ENCODE measurements at regions not wholly inside any gene's neighbourhood (a gene's known extent, or its start where the extent isn't known, plus 50 kb on each side); places are given as distances from the start of the nearest gene placed in this dataset.

- no peak for TF ChIP-seq TCF12 (IDR thresholded peaks at IDR 0.05; ENCODE audit: low read depth)
- no peak for TF ChIP-seq EP300 (IDR thresholded peaks at IDR 0.05; ENCODE audit: borderline replicate concordance)
- TF ChIP-seq CREB1 (IDR thresholded peaks at IDR 0.05; ENCODE audit: low read depth), result no peak
- no peak for TF ChIP-seq ZBTB7A (IDR thresholded peaks at IDR 0.05; ENCODE audit: low read depth)
- TF ChIP-seq TAF1 (IDR thresholded peaks at IDR 0.05; ENCODE audit: low read depth), result no peak
- no peak for TF ChIP-seq NFIC (IDR thresholded peaks at IDR 0.05)
- no peak for TF ChIP-seq MAX (IDR thresholded peaks at IDR 0.05)
- TF ChIP-seq USF1 (IDR thresholded peaks at IDR 0.05), result no peak
- no peak for TF ChIP-seq YY1 (IDR thresholded peaks at IDR 0.05; ENCODE audit: low read depth)
- TF ChIP-seq TEAD4 (IDR thresholded peaks at IDR 0.05), result no peak
- no peak for TF ChIP-seq CEBPB (IDR thresholded peaks at IDR 0.05)
- TF ChIP-seq REST (IDR thresholded peaks at IDR 0.05; ENCODE audit: low read depth), result no peak
- no peak for TF ChIP-seq RAD21 (IDR thresholded peaks at IDR 0.05; ENCODE audit: low read depth)
- TF ChIP-seq FOXM1 (IDR thresholded peaks at IDR 0.05; ENCODE audit: borderline replicate concordance, low read depth), result no peak
- no peak for TF ChIP-seq EGR1 (IDR thresholded peaks at IDR 0.05)
Observed at GRCh38 chr5:5586721-5587120, 164.2 kb downstream of the ICE1 start.

- TF ChIP-seq ZBTB7A (IDR thresholded peaks at IDR 0.05; ENCODE audit: low read depth) (no peak), YY1 (IDR thresholded peaks at IDR 0.05; ENCODE audit: low read depth) (no peak), RAD21 (IDR thresholded peaks at IDR 0.05; ENCODE audit: low read depth) (no peak), FOXM1 (IDR thresholded peaks at IDR 0.05; ENCODE audit: borderline replicate concordance, low read depth) (no peak), TEAD4 (IDR thresholded peaks at IDR 0.05) (no peak), TCF12 (IDR thresholded peaks at IDR 0.05; ENCODE audit: low read depth) (no peak), TAF1 (IDR thresholded peaks at IDR 0.05; ENCODE audit: low read depth) (no peak), EGR1 (IDR thresholded peaks at IDR 0.05) (no peak), NFIC (IDR thresholded peaks at IDR 0.05) (no peak), MAX (IDR thresholded peaks at IDR 0.05) (no peak), CEBPB (IDR thresholded peaks at IDR 0.05) (no peak), EP300 (IDR thresholded peaks at IDR 0.05; ENCODE audit: borderline replicate concordance) (no peak), REST (IDR thresholded peaks at IDR 0.05; ENCODE audit: low read depth) (no peak), USF1 (IDR thresholded peaks at IDR 0.05) (no peak), CREB1 (IDR thresholded peaks at IDR 0.05; ENCODE audit: low read depth) (no peak)
Observed at GRCh38 chr5:5585751-5586341, 163.4 kb downstream of the ICE1 start.

GRCh38 chr5:5584751-5585150 is 162.3 kb downstream of the ICE1 start:
- TF ChIP-seq YY1 (IDR thresholded peaks at IDR 0.05; ENCODE audit: low read depth) (no peak), MAX (IDR thresholded peaks at IDR 0.05) (no peak), TAF1 (IDR thresholded peaks at IDR 0.05; ENCODE audit: low read depth) (no peak), ZBTB7A (IDR thresholded peaks at IDR 0.05; ENCODE audit: low read depth) (no peak), NFIC (IDR thresholded peaks at IDR 0.05) (no peak), CREB1 (IDR thresholded peaks at IDR 0.05; ENCODE audit: low read depth) (no peak), RAD21 (IDR thresholded peaks at IDR 0.05; ENCODE audit: low read depth) (no peak), FOXM1 (IDR thresholded peaks at IDR 0.05; ENCODE audit: borderline replicate concordance, low read depth) (no peak), REST (IDR thresholded peaks at IDR 0.05; ENCODE audit: low read depth) (no peak), TEAD4 (IDR thresholded peaks at IDR 0.05) (no peak), USF1 (IDR thresholded peaks at IDR 0.05) (no peak), EGR1 (IDR thresholded peaks at IDR 0.05) (no peak), EP300 (IDR thresholded peaks at IDR 0.05; ENCODE audit: borderline replicate concordance) (no peak), CEBPB (IDR thresholded peaks at IDR 0.05) (no peak), TCF12 (IDR thresholded peaks at IDR 0.05; ENCODE audit: low read depth) (no peak)
